PFSK-1 (cell line): ENCODE measurements at regions not wholly inside any gene's neighbourhood (a gene's known extent, or its start where the extent isn't known, plus 50 kb on each side); places are given as distances from the start of the nearest gene placed in this dataset.

ENCODE experiments used
- FOXP2 ChIP-seq: optimal IDR thresholded peaks from 2 replicates; pipeline ENCODE3; 2011; ENCODE audit warnings: borderline replicate concordance, control low read depth, inconsistent platforms; ENCODE audit not compliant: insufficient read depth; ENCODE audit errors: extremely low read length, extremely low read depth
- POLR2AphosphoS5 ChIP-seq: IDR thresholded peaks from 2 replicates; pipeline ENCODE4 v1.6.1; 2012; ENCODE audit warnings: low read depth, mild to moderate bottlenecking, control low read depth, low read length, moderate library complexity
- REST ChIP-seq, 2 experiments: IDR thresholded peaks; 2 replicates each; pipeline versions ENCODE4 v1.6.1 to v1.8.0; 2011 to 2012; ENCODE audit warnings: low read depth in 2 of 2, low read length in 2 of 2, control low read depth in 1 of 2, inconsistent platforms in 1 of 2, mild to moderate bottlenecking in 1 of 2, moderate library complexity in 1 of 2; ENCODE audit not compliant: insufficient read depth in 1 of 2
- SIN3A ChIP-seq: IDR thresholded peaks from 2 replicates; pipeline ENCODE4 v1.6.1; 2012; ENCODE audit warnings: mild to moderate bottlenecking, low read length, moderate library complexity, borderline replicate concordance; ENCODE audit not compliant: insufficient read depth
- TAF1 ChIP-seq: IDR thresholded peaks from 2 replicates; pipeline ENCODE4 v1.6.1; 2012; ENCODE audit warnings: low read length, control low read depth, borderline replicate concordance; ENCODE audit not compliant: insufficient read depth

GRCh38 chr11:33532720-33533385 lies 167.8 kb downstream of the C11orf91 start:
- TF ChIP-seq SIN3A (no peak), REST (IDR thresholded peaks at IDR 0.05; ENCODE audit: insufficient read depth in 1 of 2, low read depth in 2 of 2, low read length in 2 of 2) (no peak), POLR2AphosphoS5 (no peak), FOXP2 (no peak), TAF1 (no peak)

- TF ChIP-seq FOXP2 (no peak), TAF1 (no peak), REST (IDR thresholded peaks at IDR 0.05; ENCODE audit: insufficient read depth in 1 of 2, low read depth in 2 of 2, low read length in 2 of 2) (no peak), SIN3A (no peak), POLR2AphosphoS5 (no peak)
Observed at GRCh38 chr11:33532257-33532656, 168.4 kb downstream of the C11orf91 start.

GRCh38 chr11:33531743-33532181 lies 168.9 kb downstream of the C11orf91 start:
- TF ChIP-seq FOXP2 (no peak), SIN3A (no peak), POLR2AphosphoS5 (no peak)

GRCh38 chr11:33530815-33531214 lies 169.8 kb downstream of the C11orf91 start:
- TF ChIP-seq POLR2AphosphoS5 (no peak), TAF1 (no peak), SIN3A (no peak), FOXP2 (no peak)

GRCh38 chr11:33529461-33529860 lies 171.2 kb downstream of the C11orf91 start:
- no peak for TF ChIP-seq POLR2AphosphoS5
- no peak for TF ChIP-seq FOXP2
- TF ChIP-seq SIN3A = no peak
- TF ChIP-seq TAF1 = no peak
- no peak for TF ChIP-seq REST (IDR thresholded peaks at IDR 0.05; ENCODE audit: insufficient read depth in 1 of 2, low read depth in 2 of 2, low read length in 2 of 2)

GRCh38 chr11:33525789-33526188 lies 174.8 kb downstream of the C11orf91 start:
- no peak for TF ChIP-seq REST (IDR thresholded peaks at IDR 0.05; ENCODE audit: insufficient read depth in 1 of 2, low read depth in 2 of 2, low read length in 2 of 2)
